Upper lobe of left lung (tissue), 4 donors: ENCODE measurements at regions not wholly inside any gene's neighbourhood (a gene's known extent, or its start where the extent isn't known, plus 50 kb on each side); places are given as distances from the start of the nearest gene placed in this dataset.

Source experiments
- CTCF ChIP-seq, 6 experiments: fragments of 450-650 bp in 4 of 6; fragments of 200-600 bp in 2 of 6; sonication (generic) in 2 of 6; IDR thresholded peaks; one replicate each; pipeline ENCODE4 v1.5.1; 2016 to 2019; ENCODE audit warnings: antibody characterized with exemption in 6 of 6
- EP300 ChIP-seq, 4 donors: sonication (generic); formaldehyde crosslinking; IDR thresholded peaks; one replicate each; pipeline ENCODE4 v1.5.1; 2017; ENCODE audit warnings: antibody characterized with exemption in 4 of 4, control low read depth in 2 of 4
- POLR2A ChIP-seq, 4 donors: fragments of 450-650 bp; IDR thresholded peaks; one replicate each; pipeline ENCODE4 v1.5.1; 2016 to 2017; ENCODE audit warnings: antibody characterized with exemption in 4 of 4, mild to moderate bottlenecking in 2 of 4
- POLR2AphosphoS5 ChIP-seq, 2 donors: sonication (generic); formaldehyde crosslinking; IDR thresholded peaks; one replicate each; pipeline ENCODE4 v1.5.1; 2017; ENCODE audit warnings: antibody characterized with exemption in 2 of 2

GRCh38 chr12:42760550-42760949, 171.0 kb upstream of the PRICKLE1 start:
- TF ChIP-seq CTCF (IDR thresholded peaks at IDR 0.05) = no peak
- TF ChIP-seq POLR2AphosphoS5 (IDR thresholded peaks at IDR 0.05) = no peak
- no peak for TF ChIP-seq POLR2A (IDR thresholded peaks at IDR 0.05)
- no peak for TF ChIP-seq EP300 (IDR thresholded peaks at IDR 0.05)
